H1 (cell line): ENCODE measurements at regions not wholly inside any gene's neighbourhood (a gene's known extent, or its start where the extent isn't known, plus 50 kb on each side); places are given as distances from the start of the nearest gene placed in this dataset.

Experiments
- CEBPB ChIP-seq: IDR thresholded peaks from 2 replicates; pipeline ENCODE4 v1.6.1; 2012; ENCODE audit warnings: low read depth, low read length
- HDAC6 ChIP-seq: IDR thresholded peaks from one replicate; pipeline ENCODE4 v1.7.1; 2012; ENCODE audit warnings: low read depth, mild to moderate bottlenecking, inconsistent platforms, low read length, moderate library complexity
- TEAD4 ChIP-seq: IDR thresholded peaks from 2 replicates; pipeline ENCODE4 v1.6.1; 2012; ENCODE audit warnings: low read depth, low read length, inconsistent platforms, mixed read lengths
- TF ChIP-seq, protein P1 (sequence below): IDR thresholded peaks from 2 replicates; pipeline ENCODE4 v1.6.1; 2012; ENCODE audit warnings: inconsistent platforms

DNA sequence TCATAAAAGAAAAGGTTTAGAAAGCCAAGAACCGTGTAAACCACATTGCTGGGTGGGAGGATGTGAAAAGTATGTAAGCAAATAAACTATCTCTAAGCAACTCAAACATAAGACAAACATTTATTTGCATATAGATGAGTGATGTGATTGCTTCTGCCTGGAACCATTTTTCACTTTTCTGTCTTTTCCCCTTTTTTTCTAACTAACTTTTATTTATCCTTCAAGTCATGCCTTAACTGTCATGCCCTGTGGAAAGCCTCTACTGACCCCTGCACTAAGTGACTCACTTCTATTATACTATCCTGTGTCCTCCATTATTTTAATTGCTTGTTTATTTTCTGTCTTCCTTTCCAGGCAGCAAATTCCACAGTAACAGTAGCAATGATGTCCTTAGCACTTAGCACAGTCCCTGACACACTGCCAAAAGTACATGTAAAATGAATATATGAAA lies 87.5 kb upstream of the CTAGE1 start (continued):
- TF ChIP-seq HDAC6 = no peak
- TF ChIP-seq, protein P1, sequence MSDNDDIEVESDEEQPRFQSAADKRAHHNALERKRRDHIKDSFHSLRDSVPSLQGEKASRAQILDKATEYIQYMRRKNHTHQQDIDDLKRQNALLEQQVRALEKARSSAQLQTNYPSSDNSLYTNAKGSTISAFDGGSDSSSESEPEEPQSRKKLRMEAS = no peak
- TF ChIP-seq CEBPB = no peak
- no peak for TF ChIP-seq TEAD4
